ENCODE measurements at regions not wholly inside any gene's neighbourhood (a gene's known extent, or its start where the extent isn't known, plus 50 kb on each side); places are given as distances from the start of the nearest gene placed in this dataset.

DNA sequence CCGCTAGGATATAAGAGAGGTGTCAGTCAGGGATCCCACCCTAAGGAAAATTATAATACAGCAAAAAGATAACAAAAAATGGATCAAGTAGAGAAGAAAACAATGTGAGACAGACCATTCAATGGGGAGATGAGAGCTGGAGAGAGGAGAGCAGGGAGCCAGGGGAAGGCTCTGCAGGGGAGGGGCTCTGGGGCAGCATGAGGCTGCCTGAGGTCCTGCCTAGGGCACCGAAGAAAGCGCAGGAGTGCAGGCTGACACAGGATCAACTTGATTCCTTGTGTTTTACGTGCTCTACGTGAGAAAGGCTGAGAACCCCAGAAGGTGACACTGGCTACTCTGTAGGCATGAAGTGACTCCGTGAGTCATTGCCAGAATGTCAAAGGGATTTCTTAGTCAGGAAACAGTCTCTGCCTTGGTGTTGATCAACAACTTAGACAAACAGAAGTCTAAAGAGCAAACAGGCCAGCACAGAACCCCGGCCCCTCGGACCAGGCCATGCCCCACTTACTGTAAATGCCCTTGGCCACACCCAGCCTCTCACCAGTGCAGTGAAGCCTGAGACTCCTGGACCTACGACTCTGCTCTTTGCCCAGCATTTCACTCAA lies 290.1 kb upstream of the PRDM1 start:
- H3F3A ChIP-seq (ENCODE audit: low read depth) = no peaks in the 10 kb centered on the region
- DNase-seq (ENCODE audit: low spot score) = no peak
- H3K9me3 ChIP-seq (ENCODE audit: low read depth) = no peaks in the 10 kb centered on the region
- no peak overlapping the region for H2AFZ ChIP-seq (replicated peaks)
- no peaks in the 10 kb centered on the region for H3K9me3 Mint-ChIP-seq
- no peak overlapping the region for H3K4me2 ChIP-seq
- no peaks in the 10 kb centered on the region for H3K36me3 ChIP-seq
- TF ChIP-seq EZH2phosphoT487 (IDR thresholded peaks at IDR 0.05) = no peak
- TF ChIP-seq, protein P1, sequence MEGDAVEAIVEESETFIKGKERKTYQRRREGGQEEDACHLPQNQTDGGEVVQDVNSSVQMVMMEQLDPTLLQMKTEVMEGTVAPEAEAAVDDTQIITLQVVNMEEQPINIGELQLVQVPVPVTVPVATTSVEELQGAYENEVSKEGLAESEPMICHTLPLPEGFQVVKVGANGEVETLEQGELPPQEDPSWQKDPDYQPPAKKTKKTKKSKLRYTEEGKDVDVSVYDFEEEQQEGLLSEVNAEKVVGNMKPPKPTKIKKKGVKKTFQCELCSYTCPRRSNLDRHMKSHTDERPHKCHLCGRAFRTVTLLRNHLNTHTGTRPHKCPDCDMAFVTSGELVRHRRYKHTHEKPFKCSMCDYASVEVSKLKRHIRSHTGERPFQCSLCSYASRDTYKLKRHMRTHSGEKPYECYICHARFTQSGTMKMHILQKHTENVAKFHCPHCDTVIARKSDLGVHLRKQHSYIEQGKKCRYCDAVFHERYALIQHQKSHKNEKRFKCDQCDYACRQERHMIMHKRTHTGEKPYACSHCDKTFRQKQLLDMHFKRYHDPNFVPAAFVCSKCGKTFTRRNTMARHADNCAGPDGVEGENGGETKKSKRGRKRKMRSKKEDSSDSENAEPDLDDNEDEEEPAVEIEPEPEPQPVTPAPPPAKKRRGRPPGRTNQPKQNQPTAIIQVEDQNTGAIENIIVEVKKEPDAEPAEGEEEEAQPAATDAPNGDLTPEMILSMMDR (IDR thresholded peaks at IDR 0.05) = no peak
- TF ChIP-seq EZH2 (IDR thresholded peaks at IDR 0.05) = no peak
- peaks cover 9% of the 10 kb centered on the region for H3K27me3 Mint-ChIP-seq (ENCODE audit: insufficient read depth, low read depth)
- no peaks in the 10 kb centered on the region for H4K20me1 ChIP-seq (ENCODE audit: low read depth)
- H3K4me1 Mint-ChIP-seq = peaks cover 35% of the 10 kb centered on the region
- no peak overlapping the region for H3K4me3 ChIP-seq
- no peaks in the 10 kb centered on the region for H3K79me2 ChIP-seq (ENCODE audit: low read depth)
- no peak overlapping the region for H3K4me3 Mint-ChIP-seq
- no peaks in the 10 kb centered on the region for H3K27me3 ChIP-seq
- H3K27ac ChIP-seq = no peak overlapping the region
- no peak overlapping the region for H3K9ac ChIP-seq
- H3K4me1 ChIP-seq = peaks cover 8% of the 10 kb centered on the region
- H3K36me3 Mint-ChIP-seq = no peaks in the 10 kb centered on the region
- H3K27ac Mint-ChIP-seq = no peak overlapping the region

GRCh38 chr6:105795366-105795765 lies 290.8 kb upstream of the PRDM1 start:
- H3K4me1 ChIP-seq = peaks cover 8% of the 10 kb centered on the region
- no peaks in the 10 kb centered on the region for H3K27me3 ChIP-seq
- H3K27me3 Mint-ChIP-seq (ENCODE audit: insufficient read depth, low read depth) = peaks cover 9% of the 10 kb centered on the region
- no peaks in the 10 kb centered on the region for H3F3A ChIP-seq (ENCODE audit: low read depth)
- no peaks in the 10 kb centered on the region for H3K9me3 Mint-ChIP-seq
- no peak overlapping the region for H3K9ac ChIP-seq
- H3K27ac ChIP-seq = no peak overlapping the region
- no peak for TF ChIP-seq EZH2phosphoT487 (IDR thresholded peaks at IDR 0.05)
- TF ChIP-seq EZH2 (IDR thresholded peaks at IDR 0.05) = no peak
- TF ChIP-seq, protein P1 (IDR thresholded peaks at IDR 0.05) = no peak
- no peak overlapping the region for H2AFZ ChIP-seq (replicated peaks)
- peaks cover 39% of the 10 kb centered on the region for H3K4me1 Mint-ChIP-seq
- H3K4me3 ChIP-seq = no peak overlapping the region
- no peak overlapping the region for H3K27ac Mint-ChIP-seq
- no peak overlapping the region for H3K4me3 Mint-ChIP-seq
- no peaks in the 10 kb centered on the region for H3K9me3 ChIP-seq (ENCODE audit: low read depth)
- H3K79me2 ChIP-seq (ENCODE audit: low read depth) = no peaks in the 10 kb centered on the region
- H3K36me3 Mint-ChIP-seq = no peaks in the 10 kb centered on the region
- no peak overlapping the region for H3K4me2 ChIP-seq
- DNase-seq (ENCODE audit: low spot score) = no peak
- no peaks in the 10 kb centered on the region for H4K20me1 ChIP-seq (ENCODE audit: low read depth)
- H3K36me3 ChIP-seq = no peaks in the 10 kb centered on the region

DNA sequence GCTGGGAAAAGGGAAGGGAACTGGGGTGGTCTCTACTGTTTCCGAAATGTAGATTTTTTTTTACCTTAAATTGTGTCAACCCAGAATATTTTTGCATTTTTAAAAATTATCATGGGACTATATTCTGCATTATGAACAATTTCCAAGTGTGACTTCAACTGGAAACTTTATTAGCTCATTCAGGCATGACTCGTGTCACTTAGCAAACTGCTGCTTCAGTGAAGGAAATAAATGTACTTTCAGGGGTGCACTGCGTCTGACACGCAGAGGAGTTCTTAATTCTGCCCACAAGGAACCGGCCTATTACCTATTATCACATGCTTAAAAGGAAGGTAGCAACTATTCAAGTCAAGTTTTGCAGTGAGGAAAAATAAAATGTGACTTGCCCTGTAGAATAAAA lies 291.3 kb upstream of the PRDM1 start:
- Histone ChIP-seq H3K79me2 (ENCODE audit: low read depth) (no peaks in the 10 kb centered on the region), H2AFZ (replicated peaks) (no peak overlapping the region), H3F3A (ENCODE audit: low read depth) (no peaks in the 10 kb centered on the region), H3K4me3 (no peak overlapping the region), H3K9me3 (ENCODE audit: low read depth) (no peaks in the 10 kb centered on the region), H3K4me2 (no peak overlapping the region), H3K27ac (no peak overlapping the region), H3K36me3 (no peaks in the 10 kb centered on the region), H3K4me1 (peaks cover 8% of the 10 kb centered on the region), H3K27me3 (no peaks in the 10 kb centered on the region), H4K20me1 (ENCODE audit: low read depth) (no peaks in the 10 kb centered on the region), H3K9ac (no peak overlapping the region)
- Mint-ChIP-seq H3K4me1 (peaks cover 39% of the 10 kb centered on the region), H3K4me3 (no peak overlapping the region), H3K9me3 (no peaks in the 10 kb centered on the region), H3K27ac (no peak overlapping the region), H3K27me3 (ENCODE audit: insufficient read depth, low read depth) (peaks cover 9% of the 10 kb centered on the region), H3K36me3 (no peaks in the 10 kb centered on the region)
- TF ChIP-seq EZH2phosphoT487 (IDR thresholded peaks at IDR 0.05) (no peak), EZH2 (IDR thresholded peaks at IDR 0.05) (no peak)
- TF ChIP-seq, protein P1 (IDR thresholded peaks at IDR 0.05) = no peak
- no peak for DNase-seq (ENCODE audit: low spot score)

All from neural progenitor cell (in vitro differentiated cells).